Choroid plexus epithelial cell (primary cell): ENCODE measurements at regions not wholly inside any gene's neighbourhood (a gene's known extent, or its start where the extent isn't known, plus 50 kb on each side); places are given as distances from the start of the nearest gene placed in this dataset.

Experiments used
- DNase-seq: peaks from one replicate; pipeline ENCODE4 v3.0.0-alpha.2; 2010; ENCODE audit warnings: low read depth
- H3K4me3 ChIP-seq: 2 replicates; pipeline ENCODE4 v1.5.1; 2011; ENCODE audit warnings: low read depth, mild to moderate bottlenecking, control low read depth, low read length, moderate library complexity
- TF ChIP-seq, protein P1 (sequence below): conservative IDR thresholded peaks from 2 replicates; pipeline ENCODE4 v1.5.1; 2011; ENCODE audit warnings: low read depth, mild to moderate bottlenecking, control low read depth, inconsistent platforms, low read length, moderate library complexity

DNA sequence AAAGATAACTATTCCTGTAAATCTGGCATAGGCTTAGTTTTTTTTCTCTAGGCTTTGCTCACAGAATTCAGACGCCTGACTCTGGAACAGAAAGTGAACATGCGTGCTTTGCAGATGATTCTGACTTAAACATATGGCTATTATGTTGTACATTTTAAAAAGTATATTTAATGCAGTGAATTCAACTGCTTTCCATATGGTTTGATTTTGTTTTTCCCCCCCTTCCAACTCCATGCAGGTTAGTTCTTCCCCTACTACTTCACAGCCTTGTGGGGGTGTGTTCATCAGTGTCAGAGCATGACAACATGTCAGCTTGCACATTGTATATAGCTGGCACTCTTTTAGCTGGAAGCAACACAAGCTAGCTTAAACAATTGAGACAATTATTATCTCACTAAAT is 226.8 kb downstream of the TMEM167A start:
- no peak overlapping the region for H3K4me3 ChIP-seq
- TF ChIP-seq, protein P1, sequence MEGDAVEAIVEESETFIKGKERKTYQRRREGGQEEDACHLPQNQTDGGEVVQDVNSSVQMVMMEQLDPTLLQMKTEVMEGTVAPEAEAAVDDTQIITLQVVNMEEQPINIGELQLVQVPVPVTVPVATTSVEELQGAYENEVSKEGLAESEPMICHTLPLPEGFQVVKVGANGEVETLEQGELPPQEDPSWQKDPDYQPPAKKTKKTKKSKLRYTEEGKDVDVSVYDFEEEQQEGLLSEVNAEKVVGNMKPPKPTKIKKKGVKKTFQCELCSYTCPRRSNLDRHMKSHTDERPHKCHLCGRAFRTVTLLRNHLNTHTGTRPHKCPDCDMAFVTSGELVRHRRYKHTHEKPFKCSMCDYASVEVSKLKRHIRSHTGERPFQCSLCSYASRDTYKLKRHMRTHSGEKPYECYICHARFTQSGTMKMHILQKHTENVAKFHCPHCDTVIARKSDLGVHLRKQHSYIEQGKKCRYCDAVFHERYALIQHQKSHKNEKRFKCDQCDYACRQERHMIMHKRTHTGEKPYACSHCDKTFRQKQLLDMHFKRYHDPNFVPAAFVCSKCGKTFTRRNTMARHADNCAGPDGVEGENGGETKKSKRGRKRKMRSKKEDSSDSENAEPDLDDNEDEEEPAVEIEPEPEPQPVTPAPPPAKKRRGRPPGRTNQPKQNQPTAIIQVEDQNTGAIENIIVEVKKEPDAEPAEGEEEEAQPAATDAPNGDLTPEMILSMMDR: no peak
- DNase-seq: no peak

DNA sequence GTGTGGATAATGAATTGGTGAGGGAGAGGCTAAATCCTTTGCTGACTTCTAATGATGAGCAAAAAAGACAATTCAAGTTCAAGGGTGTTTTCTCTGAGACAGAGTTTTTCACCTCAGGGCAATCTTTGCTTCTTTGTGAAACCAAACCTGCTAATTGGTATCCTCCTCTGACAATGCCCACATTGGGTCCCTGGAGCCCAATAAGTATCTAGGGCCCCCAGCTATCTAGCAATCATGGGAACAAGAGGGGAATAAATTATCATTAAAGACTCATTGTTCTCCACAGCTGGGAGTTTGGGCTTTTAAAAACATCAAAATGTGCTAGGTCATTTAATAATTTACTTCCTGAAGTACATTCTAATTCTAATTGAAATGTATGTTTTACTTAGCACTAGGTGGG is 227.3 kb downstream of the TMEM167A start:
- DNase-seq: no peak
- no peak overlapping the region for H3K4me3 ChIP-seq
- TF ChIP-seq, protein P1: no peak

DNA sequence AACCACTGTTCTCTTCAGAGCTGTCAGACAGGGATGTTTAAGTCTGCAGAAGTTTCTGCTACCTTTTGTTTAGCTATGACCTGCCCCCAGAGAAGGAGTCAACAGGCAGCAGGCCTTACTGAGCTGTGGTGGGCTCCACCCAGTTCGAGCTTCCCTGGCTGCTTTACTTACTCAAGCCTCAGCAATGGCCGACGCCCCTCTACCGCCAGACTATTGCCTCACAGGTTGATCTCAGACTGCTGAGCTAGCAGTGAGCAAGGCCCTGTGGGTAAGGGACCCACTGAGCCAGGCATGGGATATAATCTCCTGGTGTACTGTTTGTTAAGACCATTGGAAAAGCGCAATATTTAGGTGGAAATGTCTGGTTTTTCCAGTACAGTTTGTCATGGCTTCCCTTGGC is 229.6 kb downstream of the TMEM167A start:
- peak; percentile 9 for DNase-seq
- H3K4me3 ChIP-seq: no peak overlapping the region
- TF ChIP-seq, protein P1: no peak

DNA sequence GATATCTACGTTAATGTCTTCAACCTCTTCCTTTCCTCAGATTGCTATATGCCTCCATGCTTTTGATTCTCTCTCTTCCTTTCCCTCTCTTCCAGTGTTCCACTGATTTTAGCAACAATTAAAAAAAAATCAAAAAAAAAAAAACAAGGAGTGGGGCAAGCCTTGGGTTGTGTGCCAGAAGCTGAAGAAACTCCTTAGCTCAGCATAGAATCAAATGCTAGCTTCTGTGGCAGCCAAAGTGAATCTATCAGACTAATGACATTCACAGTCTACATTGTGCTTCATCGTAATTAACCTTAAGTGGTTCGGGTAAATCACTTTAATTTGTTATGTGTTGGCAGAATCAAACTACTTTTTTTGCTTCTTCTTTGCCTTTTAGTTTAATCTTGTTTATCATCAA is 237.3 kb downstream of the TMEM167A start:
- H3K4me3 ChIP-seq: no peak overlapping the region
- DNase-seq: no peak
- TF ChIP-seq, protein P1: no peak

DNA sequence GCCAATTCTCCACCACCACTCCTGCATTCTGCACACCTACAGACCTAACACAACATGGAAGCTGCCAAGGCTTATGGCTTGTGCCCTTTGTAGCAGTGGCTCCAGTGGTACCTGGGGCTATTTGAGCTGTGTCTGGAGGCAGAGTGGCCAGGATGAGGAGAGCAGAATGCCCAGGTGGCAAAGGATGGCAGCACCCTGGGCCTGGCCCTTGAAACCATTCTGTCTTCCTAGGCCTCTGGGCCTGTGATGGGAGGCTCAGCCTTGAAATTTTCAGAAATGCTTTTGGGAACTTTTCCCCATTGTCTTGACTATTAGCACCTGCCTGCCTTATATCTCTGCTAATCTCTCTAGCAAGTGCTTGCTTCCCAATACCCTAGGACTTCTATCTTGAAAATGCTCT is 241.7 kb downstream of the TMEM167A start:
- H3K4me3 ChIP-seq: no peak overlapping the region
- TF ChIP-seq, protein P1: no peak
- DNase-seq: no peak

DNA sequence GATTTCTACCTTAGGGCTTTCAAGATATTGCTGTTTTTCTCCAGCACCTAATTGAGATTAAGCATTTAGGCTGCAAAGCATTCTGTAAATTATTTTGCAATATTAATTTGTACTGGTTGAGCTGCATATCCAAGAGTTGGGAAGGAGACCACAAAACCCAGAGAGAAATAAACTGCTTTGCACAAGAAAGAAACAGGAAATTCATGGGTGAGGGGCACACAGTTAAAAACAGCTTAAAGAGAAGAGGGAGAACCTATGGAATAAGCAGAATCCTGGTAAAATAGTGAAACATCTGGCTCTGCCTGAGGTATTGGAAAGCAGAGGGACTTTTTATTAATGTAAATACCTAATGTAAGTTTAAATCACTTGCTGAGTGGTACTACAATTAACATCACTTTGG is 243.0 kb downstream of the TMEM167A start:
- no peak overlapping the region for H3K4me3 ChIP-seq
- no peak for DNase-seq
- TF ChIP-seq, protein P1: no peak

DNA sequence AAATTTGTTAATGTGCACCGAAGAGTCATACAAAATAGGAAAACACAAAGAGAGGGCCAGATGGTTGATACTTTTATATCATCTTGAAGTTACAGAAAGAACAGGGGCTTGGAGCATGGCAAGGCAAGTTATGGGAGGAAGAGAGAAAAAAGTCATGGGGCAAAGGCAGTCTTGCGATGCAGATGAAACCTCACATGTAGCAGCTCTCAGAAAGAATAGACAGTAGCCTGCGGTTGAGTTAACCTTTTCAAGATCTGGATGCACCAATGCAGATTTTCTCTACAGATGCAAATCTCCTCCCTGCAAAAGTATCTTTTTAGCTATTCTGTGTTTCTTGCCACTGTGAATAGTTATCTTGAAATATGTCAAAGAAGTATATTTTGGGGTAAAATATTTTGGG is 243.9 kb downstream of the TMEM167A start:
- TF ChIP-seq, protein P1: no peak
- no peak for DNase-seq

More for the DNA sequence above, 243.9 kb downstream of the TMEM167A start:
- no peak overlapping the region for H3K4me3 ChIP-seq
